Stimulated activated CD8-positive, alpha-beta memory T cell treated with anti-CD3 and anti-CD28 coated beads, Interleukin-4, amount 100 ng/mL, for 1 hour (primary cell): ENCODE measurements at regions not wholly inside any gene's neighbourhood (a gene's known extent, or its start where the extent isn't known, plus 50 kb on each side); places are given as distances from the start of the nearest gene placed in this dataset.
"Not testable (repeated sequence)": the region's sequence is repeated elsewhere in the genome, so short reads cannot be mapped to it uniquely, and the experiment has no call there.

Experiments
- DNase-seq, 2 donors: peaks; one replicate each; pipeline ENCODE4 v3.0.0-alpha.2; 2020; ENCODE audit warnings: low read depth in 2 of 2, low spot score in 1 of 2

DNA sequence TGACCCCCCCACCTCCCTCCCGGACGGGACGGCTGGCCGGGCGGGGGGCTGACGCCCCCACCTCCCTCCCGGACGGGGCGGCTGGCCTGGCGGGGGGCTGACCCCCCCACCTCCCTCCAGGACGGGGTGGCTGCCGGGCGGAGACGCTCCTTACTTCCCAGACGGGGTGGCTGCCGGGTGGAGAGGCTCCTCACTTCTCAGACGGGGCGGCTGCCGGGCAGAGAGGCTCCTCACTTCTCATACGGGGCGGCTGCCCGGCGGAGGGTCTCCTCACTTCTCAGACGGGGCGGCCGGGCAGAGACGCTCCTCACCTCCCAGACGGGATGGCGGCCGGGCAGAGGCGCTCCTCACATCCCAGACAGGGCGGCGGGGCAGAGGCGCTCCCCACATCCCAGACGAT is 84.7 kb downstream of the OR2B2 start:
- not testable (repeated sequence) for DNase-seq

DNA sequence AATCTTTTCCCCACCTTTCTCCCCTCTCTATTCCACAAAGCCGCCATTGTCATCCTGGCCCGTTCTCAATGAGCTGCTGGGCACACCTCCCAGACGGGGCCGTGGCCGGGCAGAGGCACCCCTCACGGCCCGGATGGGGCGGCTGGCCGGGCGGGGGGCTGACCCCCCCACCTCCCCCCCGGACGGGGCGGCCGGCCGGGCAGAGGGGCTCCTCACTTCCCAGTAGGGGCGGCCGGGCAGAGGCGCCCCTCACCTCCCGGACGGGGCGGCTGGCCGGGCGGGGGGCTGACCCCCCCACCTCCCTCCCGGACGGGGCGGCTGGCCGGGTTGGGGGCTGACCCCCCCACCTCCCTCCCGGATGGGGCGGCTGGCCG is 85.6 kb downstream of the OR2B2 start:
- not testable (repeated sequence) for DNase-seq

DNA sequence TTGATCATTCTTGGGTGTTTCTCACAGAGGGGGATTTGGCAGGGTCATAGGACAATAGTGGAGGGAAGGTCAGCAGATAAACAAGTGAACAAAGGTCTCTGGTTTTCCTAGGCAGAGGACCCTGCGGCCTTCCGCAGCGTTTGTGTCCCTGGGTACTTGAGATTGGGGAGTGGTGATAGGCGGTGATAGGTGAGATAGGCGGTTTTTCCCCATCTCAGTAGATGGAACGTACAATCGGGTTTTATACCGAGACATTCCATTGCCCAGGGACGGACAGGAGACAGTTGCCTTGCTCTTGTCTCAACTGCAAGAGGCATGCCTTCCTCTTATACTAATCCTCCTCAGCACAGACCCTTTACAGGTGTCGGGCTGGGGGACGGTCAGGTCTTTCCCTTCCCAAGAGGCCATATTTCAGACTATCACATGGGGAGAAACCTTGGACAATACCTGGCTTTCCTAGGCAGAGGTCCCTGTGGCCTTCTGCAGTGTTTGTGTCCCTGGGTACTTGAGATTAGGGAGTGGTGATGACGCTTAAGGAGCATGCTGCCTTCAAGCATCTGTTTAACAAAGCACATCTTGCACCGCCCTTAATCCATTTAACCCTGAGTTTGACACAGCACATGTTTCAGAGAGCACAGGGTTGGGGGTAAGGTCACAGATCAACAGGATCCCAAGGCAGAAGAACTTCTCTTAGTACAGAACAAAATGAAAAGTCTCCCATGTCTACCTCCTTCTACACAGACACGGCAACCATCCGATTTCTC is 86.2 kb downstream of the OR2B2 start:
- not testable (repeated sequence) for DNase-seq

DNA sequence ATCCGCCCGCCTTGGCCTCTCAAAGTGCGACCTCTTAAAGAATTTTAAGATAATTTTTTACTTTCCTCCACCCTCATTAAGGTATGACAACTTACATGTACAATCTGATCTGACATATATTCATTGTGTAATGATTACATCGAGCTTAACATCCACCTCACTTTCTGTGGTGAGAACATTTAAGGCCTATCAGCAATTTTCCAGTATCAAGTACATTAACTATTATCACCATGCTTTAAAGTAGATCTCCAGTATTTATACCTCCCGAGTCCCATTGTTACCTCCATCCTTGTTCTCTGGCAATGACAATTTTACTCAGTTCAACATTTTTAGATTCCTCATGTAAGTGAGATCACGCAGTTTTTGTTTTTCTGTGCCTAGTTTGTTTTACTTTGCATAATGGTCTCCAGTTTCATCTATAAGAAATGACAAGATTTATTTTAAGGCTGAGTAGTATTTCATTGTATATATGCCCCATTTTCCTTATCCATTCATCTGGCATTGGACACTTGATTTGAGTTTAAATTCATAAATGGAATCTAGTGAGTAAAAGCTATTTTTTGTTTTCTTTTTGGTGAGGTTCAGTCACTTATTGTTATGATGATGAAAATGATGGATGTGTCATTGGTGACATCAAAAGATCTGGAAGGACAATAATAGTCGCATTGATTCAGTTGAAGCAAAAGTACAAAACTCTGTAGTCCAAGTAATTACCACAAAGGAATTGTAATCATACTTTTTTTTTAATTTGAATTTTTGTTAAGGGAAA is 87.0 kb downstream of the OR2B2 start:
- no peak for DNase-seq

DNA sequence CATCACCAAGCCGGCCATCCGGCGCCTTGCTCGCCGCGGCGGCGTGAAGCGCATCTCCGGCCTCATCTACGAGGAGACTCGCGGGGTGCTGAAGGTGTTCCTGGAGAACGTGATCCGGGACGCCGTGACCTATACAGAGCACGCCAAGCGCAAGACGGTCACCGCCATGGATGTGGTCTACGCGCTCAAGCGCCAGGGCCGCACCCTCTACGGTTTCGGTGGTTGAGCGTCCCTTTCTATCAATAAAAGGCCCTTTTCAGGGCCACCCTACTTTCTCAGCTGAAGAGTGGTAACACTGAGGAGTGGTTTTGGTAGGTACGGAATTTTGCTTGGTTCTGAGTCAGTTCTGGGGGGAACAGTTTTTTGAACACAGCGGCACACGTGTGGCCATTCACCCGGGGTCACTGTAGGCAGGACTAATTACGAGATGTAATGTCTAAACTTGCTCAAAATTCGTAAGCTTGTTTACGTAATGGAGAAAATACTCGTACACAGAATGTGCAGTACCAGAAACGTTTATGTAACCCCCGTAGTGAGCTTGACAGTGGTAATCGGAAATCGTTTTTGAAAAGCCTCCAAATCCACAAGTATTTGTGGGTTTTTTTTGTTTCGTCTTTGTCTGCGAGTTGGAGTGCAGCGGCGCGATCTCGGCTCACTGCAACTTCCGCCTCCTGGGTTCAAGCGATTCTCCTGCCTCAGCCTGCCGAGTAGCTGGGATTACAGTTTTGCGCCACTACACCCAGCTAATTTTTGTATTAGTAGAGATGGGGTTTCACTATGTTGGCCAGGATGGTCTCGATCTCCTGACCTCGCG is 87.8 kb downstream of the OR2B2 start:
- DNase-seq, result not testable (repeated sequence)

DNA sequence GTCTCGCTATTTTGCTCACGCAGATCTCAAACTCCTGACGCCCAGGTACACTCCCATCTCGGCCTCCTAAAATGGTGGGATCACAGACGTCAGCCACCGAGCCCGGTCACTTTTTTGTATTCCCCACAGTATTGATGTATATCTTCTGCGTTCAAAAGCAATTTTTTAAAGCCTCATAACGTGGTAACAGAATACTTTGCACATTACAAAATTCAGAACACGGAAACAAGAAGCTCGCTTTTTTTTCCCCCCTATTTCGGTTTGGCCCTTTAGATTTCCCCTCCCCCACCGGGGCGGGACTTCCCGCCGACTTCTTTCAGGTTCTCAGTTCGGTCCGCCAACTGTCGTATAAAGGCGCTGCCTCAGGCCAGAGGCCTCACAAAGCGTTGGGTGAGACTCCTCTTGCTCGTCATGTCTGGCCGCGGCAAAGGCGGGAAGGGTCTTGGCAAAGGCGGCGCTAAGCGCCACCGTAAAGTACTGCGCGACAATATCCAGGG is 88.4 kb downstream of the OR2B2 start:
- DNase-seq, result not testable (repeated sequence)

DNA sequence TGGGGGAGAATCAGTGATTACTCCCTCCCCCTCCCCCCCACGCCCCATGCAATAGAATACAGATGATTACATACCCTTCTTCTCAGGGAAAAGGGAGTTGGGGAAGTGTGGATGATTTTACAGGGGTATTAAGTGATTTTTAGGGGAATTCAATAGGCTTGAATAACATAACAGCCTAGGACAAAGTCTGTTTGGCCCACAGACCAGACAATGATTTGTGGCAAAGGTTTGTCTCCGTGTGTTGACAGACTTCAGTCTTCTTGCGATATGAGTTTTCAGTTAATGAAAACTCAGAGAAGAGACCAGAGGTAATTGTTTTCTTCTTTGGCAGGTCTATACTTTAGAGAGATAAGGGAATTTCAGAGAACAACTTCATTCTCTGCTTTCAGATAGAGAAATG is 95.3 kb downstream of the OR2B2 start:
- no peak for DNase-seq

DNA sequence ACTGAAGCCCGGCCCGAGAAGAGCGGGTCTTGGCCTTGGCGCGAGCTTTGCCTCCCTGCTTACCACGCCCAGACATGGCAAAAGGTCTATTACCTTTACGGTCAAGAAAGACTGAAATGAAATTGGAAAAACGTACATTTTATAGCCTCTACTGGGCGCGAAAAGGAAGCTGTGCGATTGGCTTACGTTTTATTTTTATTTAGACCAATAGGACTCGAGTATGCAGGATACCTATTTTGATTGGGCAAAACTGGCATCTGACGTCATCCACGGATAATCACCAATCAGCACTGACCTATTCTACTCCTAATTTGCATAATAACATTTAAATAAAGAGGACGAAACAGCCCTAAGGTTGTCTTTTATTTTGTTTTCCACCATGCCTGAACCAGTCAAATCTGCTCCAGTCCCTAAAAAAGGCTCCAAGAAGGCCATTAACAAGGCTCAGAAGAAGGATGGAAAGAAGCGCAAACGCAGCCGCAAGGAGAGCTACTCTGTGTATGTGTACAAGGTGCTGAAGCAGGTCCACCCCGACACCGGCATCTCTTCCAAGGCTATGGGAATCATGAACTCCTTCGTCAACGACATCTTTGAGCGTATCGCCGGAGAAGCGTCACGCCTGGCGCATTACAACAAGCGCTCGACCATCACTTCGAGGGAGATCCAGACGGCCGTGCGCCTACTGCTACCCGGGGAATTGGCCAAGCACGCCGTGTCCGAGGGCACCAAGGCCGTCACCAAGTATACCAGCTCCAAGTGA is 97.4 kb downstream of the OR2B2 start:
- peak in 1 of 2 donors; percentile 53 for DNase-seq

DNA sequence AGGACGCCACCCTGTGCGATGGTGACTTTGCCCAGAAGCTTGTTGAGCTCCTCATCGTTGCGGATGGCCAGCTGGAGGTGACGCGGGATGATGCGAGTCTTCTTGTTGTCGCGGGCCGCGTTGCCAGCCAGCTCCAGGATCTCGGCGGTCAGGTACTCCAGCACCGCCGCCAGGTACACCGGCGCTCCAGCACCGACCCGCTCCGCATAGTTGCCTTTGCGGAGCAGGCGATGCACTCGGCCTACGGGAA is 97.9 kb downstream of the OR2B2 start:
- not testable (repeated sequence) for DNase-seq

DNA sequence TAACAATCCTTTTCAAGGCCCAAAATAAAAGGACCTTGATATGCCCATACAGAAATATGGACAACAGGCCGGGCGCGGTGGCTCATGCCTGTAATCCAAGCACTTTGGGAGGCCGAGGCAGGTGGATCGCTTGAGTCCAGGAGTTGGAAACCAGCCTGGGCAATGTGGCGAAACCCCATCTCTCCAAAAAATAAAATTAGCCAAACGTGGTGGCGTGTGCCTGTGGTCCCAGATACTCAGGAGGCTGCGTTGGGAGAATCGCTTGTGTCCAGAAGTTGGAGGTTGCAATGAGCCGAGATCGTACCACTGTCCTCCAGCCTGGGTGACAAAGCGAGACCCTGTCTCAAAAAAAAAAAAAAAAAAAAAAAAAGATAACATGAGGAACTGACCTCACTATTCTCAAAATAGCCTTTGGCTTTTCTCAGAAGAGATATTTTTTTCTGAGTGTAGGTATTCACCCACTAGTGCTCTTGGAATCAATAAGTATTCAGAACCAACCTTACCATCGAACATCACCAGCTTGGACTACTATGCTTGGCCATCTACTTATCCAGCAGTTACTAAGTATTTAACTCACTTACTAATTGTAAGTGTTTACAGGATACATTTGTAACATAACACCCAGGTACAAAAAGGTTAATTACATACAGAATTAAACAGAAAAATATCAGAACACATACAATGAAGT is 99.2 kb downstream of the OR2B2 start:
- DNase-seq, result no peak

DNA sequence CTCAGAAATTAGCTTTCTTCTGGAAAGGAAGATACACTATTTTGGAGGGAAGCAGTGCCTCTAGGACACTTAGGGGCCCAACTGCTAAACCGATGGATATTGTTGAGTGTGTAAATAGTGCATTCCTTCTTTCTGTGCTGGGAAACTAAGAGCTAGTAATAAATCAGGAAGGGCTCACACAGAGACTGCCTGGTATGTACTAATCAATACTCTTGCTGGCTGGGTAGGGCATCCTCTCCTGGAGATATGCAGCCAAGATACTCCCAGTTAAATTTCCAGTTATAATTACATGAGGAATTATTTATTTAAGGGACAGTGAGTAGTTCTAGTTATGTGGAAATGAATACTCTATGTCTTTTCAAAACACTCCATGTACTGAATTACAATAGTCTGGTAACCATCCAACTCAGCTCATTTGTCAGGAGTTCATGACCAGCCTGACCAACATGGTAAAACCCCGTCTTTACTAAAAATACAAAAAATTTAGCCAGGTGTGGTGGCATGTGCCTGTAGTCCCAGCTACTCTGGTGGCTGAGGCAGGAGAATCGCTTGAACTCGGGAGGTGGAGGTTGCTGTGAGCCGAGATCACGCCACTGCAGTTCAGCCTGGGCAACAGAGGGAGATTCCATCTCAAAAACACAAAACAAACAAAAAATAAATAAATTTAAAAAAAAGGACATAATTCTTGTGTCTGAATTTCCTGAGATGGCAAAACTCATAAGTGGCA is 100.0 kb downstream of the OR2B2 start:
- DNase-seq, result no peak

DNA sequence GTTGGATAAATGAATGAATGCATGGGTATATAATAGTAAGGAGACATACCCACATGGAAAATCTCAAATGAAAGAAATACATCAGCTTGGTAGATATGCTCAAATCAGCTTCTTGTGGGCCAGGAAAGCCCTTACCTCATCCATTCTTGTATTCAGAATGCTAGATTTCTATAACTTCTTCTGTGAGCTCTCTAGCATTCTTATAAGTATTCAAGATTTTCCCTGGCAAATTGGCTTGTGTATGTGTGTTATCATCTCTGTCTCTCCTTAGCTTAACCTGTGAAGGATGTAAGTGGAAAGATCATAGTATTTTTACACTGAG is 100.8 kb downstream of the OR2B2 start:
- DNase-seq, result no peak

DNA sequence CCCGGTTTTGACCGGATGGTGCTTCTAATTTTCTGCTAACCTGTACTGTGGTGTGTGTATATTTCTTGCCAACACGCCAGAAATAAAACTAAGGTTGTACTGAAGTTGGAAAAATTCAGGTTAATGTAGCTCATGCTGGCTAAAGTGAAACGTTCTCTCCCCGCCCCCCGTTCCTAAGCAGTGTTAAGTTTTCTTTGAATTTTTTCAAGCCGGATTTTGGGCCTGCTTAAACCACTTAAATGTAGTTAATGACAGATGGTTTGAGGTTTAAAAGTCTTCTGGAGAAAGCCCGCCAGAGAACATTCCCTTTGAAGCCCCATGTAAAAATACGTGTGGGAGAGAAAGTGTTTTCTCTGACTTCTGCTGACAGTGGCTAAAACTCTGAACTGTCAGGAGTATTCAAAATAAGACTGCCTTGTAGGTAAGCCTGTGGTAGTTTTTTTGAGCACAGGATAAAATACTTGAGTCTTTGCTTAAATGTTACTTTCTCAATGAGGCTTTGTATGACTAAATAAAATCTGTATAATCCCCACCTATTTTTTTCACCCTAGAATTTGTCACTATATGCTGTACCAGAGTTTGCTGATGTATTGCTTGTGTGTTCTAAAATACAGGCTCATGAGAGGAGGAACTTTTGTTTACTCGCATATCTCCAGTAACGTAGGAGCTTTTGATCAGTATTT is 101.3 kb downstream of the OR2B2 start:
- DNase-seq, result no peak

DNA sequence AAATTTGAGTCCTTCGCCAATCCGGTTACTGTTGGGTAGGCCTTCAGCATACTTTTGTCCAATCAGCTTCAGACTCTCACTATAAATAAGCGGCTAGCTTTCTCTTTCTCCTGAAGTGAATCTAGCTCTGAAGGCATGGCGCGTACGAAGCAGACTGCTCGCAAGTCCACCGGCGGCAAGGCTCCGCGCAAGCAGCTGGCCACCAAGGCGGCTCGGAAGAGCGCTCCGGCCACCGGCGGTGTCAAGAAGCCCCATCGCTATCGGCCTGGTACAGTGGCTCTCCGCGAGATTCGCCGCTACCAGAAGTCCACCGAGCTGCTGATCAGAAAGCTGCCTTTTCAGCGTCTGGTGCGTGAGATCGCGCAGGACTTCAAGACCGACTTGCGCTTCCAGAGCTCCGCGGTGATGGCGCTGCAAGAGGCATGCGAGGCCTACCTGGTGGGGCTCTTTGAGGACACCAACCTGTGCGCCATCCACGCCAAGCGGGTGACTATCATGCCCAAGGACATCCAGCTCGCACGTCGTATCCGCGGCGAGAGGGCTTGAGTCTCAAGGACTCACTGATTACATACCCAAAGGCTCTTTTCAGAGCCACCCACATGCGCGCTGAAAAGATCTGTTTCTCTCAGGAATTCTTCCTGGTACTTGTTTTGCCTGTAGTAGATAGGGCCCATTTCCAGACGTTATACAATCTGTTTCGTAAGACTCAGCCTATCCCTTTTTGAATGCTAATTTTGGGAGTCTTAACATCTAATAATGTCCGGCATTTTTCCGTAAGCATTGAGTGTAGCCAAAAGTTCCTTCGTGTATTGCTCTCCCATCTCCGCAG is 102.0 kb downstream of the OR2B2 start:
- peak in 1 of 2 donors; percentile 60 for DNase-seq

DNA sequence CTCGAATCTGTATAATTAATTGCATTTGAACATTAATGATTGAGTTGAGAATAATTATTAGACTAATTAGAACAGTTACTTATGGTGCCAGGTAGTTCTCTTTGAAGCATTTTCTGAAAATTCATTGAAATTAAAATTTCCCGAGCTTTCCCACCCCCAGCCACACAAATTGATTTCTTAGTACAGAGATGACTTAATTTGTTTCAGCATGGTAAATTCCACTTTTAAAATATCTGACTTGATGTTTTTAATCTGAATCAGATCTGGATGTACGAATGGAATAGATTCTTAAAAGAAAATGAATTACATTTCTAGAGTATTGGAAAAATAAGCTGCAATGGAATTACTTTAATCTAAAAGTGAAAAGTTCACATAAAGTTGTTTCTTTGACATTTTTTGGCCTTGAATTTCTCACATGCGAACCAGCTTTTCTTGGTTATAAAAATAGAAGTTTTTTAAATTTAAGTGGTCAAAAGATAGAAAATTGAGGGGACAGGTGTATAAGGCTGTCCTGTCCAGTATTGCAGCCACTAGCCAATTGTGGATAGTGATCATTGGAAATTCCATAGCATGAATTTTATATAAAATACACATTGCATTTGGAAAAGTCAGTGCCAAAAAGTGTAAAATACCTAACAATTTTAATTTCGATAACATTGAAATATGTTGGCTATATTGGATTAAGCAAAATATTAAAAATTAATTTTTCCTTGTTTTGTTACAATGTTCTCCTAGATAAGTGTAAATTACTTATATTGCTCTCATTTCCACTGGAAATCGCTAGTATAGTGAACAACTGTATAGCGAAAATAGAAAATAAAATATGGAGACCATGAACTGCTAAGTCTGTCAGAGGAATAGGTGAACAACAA is 102.9 kb downstream of the OR2B2 start:
- DNase-seq, result no peak

DNA sequence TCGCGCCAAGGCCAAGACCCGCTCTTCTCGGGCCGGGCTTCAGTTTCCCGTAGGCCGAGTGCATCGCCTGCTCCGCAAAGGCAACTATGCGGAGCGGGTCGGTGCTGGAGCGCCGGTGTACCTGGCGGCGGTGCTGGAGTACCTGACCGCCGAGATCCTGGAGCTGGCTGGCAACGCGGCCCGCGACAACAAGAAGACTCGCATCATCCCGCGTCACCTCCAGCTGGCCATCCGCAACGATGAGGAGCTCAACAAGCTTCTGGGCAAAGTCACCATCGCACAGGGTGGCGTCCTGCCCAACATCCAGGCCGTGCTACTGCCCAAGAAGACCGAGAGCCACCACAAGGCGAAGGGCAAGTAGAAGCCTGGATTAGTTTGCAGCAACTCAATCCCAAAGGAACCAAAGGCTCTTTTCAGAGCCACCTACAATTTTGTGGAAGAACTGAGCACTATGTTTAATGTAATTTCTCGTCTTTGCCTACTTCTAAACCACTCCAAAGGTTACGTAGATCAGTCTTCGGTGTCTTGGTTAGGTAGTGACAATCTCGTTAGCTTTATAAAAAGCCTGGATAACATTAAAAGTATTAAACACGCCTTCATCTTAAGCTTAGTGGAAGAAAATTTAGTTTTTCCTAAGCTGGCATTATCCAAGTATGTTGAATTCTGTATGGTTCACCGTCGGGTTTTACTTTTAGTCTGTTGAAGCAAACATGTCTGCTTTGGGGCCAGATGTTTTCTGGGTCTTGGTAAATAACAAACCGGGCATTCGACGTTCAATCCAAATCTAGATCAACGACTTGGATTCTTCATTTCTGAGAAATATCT is 103.7 kb downstream of the OR2B2 start:
- not testable (repeated sequence) for DNase-seq
